Liver (tissue), 8 donors: ENCODE measurements at regions not wholly inside any gene's neighbourhood (a gene's known extent, or its start where the extent isn't known, plus 50 kb on each side); places are given as distances from the start of the nearest gene placed in this dataset.

ENCODE experiments used
- DNase-seq: peaks from one replicate; pipeline ENCODE4 v3.0.0-alpha.2; 2017; ENCODE audit warnings: low spot score
- H3K27ac ChIP-seq, 2 donors: one replicate each; pipeline ENCODE4 v1.7.0; 2013; ENCODE audit warnings: inconsistent platforms in 2 of 2, low read length in 2 of 2, control low read depth in 1 of 2, low read depth in 1 of 2, mild to moderate bottlenecking in 1 of 2
- H3K27me3 ChIP-seq, 4 donors: one replicate each; pipeline versions ENCODE4 v1.6.1 to v1.7.0; 2013; ENCODE audit warnings: low read length in 3 of 4, inconsistent platforms in 1 of 4, mild to moderate bottlenecking in 1 of 4, moderate library complexity in 1 of 4; ENCODE audit not compliant: control insufficient read depth in 4 of 4, insufficient read depth in 4 of 4
- H3K36me3 ChIP-seq, 4 donors: one replicate each; pipeline versions ENCODE4 v1.6.1 to v1.7.0; 2013; ENCODE audit warnings: low read length in 3 of 4, mild to moderate bottlenecking in 3 of 4, low read depth in 1 of 4, moderate library complexity in 1 of 4; ENCODE audit not compliant: control insufficient read depth in 4 of 4, insufficient read depth in 3 of 4
- H3K4me1 ChIP-seq, 4 donors: one replicate each; pipeline versions ENCODE4 v1.6.1 to v1.7.0; 2013; ENCODE audit warnings: low read length in 3 of 4, mild to moderate bottlenecking in 3 of 4, moderate library complexity in 1 of 4; ENCODE audit not compliant: control insufficient read depth in 4 of 4, insufficient read depth in 4 of 4
- H3K4me3 ChIP-seq, 3 donors: one replicate each; pipeline versions ENCODE4 v1.6.1 to v1.7.0; 2013; ENCODE audit warnings: low read length in 3 of 3, control low read depth in 1 of 3, low read depth in 1 of 3, mild to moderate bottlenecking in 1 of 3
- H3K9ac ChIP-seq, 2 donors: one replicate each; pipeline ENCODE4 v1.7.0; 2013; ENCODE audit warnings: low read length in 2 of 2, mild to moderate bottlenecking in 2 of 2, moderate library complexity in 2 of 2, control low read depth in 1 of 2, low read depth in 1 of 2
- H3K9me3 ChIP-seq, 4 donors: one replicate each; pipeline versions ENCODE4 v1.6.1 to v1.7.0; 2013; ENCODE audit warnings: low read length in 3 of 4; ENCODE audit not compliant: control insufficient read depth in 4 of 4
- ATF3 ChIP-seq: IDR thresholded peaks from 2 replicates; pipeline ENCODE4 v1.6.1; 2016; ENCODE audit warnings: antibody characterized with exemption
- CTCF ChIP-seq: fragments of 150-350 bp; IDR thresholded peaks from 2 replicates; pipeline ENCODE4 v1.5.1; 2017; ENCODE audit warnings: improper control_type of control experiment, low read depth, low read length; ENCODE audit not compliant: missing input control
- EGR1 ChIP-seq, 2 donors: IDR thresholded peaks; 2 replicates each; pipeline ENCODE4 v1.6.1; 2016 to 2018; ENCODE audit warnings: antibody characterized with exemption in 2 of 2, low read depth in 2 of 2
- FOXA1 ChIP-seq: IDR thresholded peaks from 2 replicates; pipeline ENCODE4 v1.6.1; 2016; ENCODE audit warnings: antibody characterized with exemption
- FOXA2 ChIP-seq: IDR thresholded peaks from 2 replicates; pipeline ENCODE4 v1.6.1; 2016; ENCODE audit warnings: antibody characterized with exemption
- GABPA ChIP-seq, 2 donors: IDR thresholded peaks in 1 of 2; conservative IDR thresholded peaks in 1 of 2; 2 replicates each; pipeline ENCODE4 v1.6.1; 2016; ENCODE audit warnings: antibody characterized with exemption in 2 of 2, mild to moderate bottlenecking in 1 of 2, moderate library complexity in 1 of 2
- HNF4G ChIP-seq: IDR thresholded peaks from 2 replicates; pipeline ENCODE4 v1.6.1; 2016; ENCODE audit warnings: antibody characterized with exemption
- JUND ChIP-seq, 2 donors: IDR thresholded peaks; 2 replicates each; pipeline ENCODE4 v1.6.1; 2016; ENCODE audit warnings: antibody characterized with exemption in 2 of 2
- NR2F2 ChIP-seq: IDR thresholded peaks from 2 replicates; pipeline ENCODE4 v1.6.1; 2016; ENCODE audit warnings: antibody characterized with exemption
- RAD21 ChIP-seq, 2 donors: IDR thresholded peaks; 2 replicates each; pipeline ENCODE4 v1.6.1; 2016; ENCODE audit warnings: antibody characterized with exemption in 2 of 2, mild to moderate bottlenecking in 2 of 2
- RXRA ChIP-seq, 2 donors: IDR thresholded peaks; 2 replicates each; pipeline ENCODE4 v1.6.1; 2017 to 2018; ENCODE audit warnings: antibody characterized with exemption in 2 of 2, mild to moderate bottlenecking in 1 of 2
- SP1 ChIP-seq: IDR thresholded peaks from 2 replicates; pipeline ENCODE4 v1.6.1; 2018; ENCODE audit warnings: antibody characterized with exemption, mild to moderate bottlenecking
- TAF1 ChIP-seq: conservative IDR thresholded peaks from 2 replicates; pipeline ENCODE4 v1.6.1; 2016; ENCODE audit warnings: antibody characterized with exemption, mild to moderate bottlenecking
- YY1 ChIP-seq: IDR thresholded peaks from 2 replicates; pipeline ENCODE4 v1.6.1; 2016; ENCODE audit warnings: antibody characterized with exemption, mild to moderate bottlenecking
- ZBTB33 ChIP-seq: IDR thresholded peaks from 2 replicates; pipeline ENCODE4 v1.6.1; 2016; ENCODE audit warnings: antibody characterized with exemption
- WGBS: extraction: QIAGEN DNeasy Blood & Tissue Kit; methylation state at CpG from one replicate; pipeline ENCODE4 v1.1.7; 2013; 5-methylcytosine and 5-hydroxymethylcytosine counted together
- donor health status: healthy.
- donor health status: healthy.
- donor health status: healthy.
- donor health status: healthy.
- donor health status: healthy.

GRCh38 chr1:191026828-191027227 lies 549.2 kb upstream of the BRINP3 start:
- H3K9me3 ChIP-seq, result no peaks in the 10 kb centered on the region
- no peak overlapping the region for H3K9ac ChIP-seq
- WGBS, result 71% methylated on average over 5 of the region's 5 CpGs

GRCh38 chr1:191034132-191034531 lies 556.5 kb upstream of the BRINP3 start:
- H3K9ac ChIP-seq, result no peak overlapping the region
- no peak for TF ChIP-seq YY1
- TF ChIP-seq FOXA2, result no peak
- no peak for TF ChIP-seq HNF4G
- TF ChIP-seq EGR1 (IDR thresholded peaks at IDR 0.05; ENCODE audit: low read depth in 2 of 2), result no peak
- no peak for TF ChIP-seq ATF3
- no peak for TF ChIP-seq NR2F2
- TF ChIP-seq JUND (IDR thresholded peaks at IDR 0.05), result no peak
- no peak for TF ChIP-seq ZBTB33
- H3K9me3 ChIP-seq, result no peaks in the 10 kb centered on the region
- WGBS, result 71% methylated on average over 2 of the region's 2 CpGs
- no peaks in the 10 kb centered on the region for H3K36me3 ChIP-seq
- H3K27me3 ChIP-seq, result no peaks in the 10 kb centered on the region
- no peak for DNase-seq
- H3K4me1 ChIP-seq, result no peaks in the 10 kb centered on the region
- H3K4me3 ChIP-seq, result no peak overlapping the region
- H3K27ac ChIP-seq, result no peak overlapping the region

More at GRCh38 chr1:191026828-191027227, 549.2 kb upstream of the BRINP3 start:
- Histone ChIP-seq H3K27ac (no peak overlapping the region), H3K4me3 (no peak overlapping the region), H3K27me3 (no peaks in the 10 kb centered on the region), H3K4me1 (no peaks in the 10 kb centered on the region), H3K36me3 (no peaks in the 10 kb centered on the region)
- TF ChIP-seq GABPA (IDR thresholded peaks at IDR 0.05 in 1 of 2, conservative IDR thresholded peaks at IDR 0.05 in 1 of 2) (no peak), SP1 (no peak), CTCF (no peak), YY1 (no peak), FOXA1 (no peak), RXRA (IDR thresholded peaks at IDR 0.05) (no peak), FOXA2 (no peak), JUND (IDR thresholded peaks at IDR 0.05) (no peak), HNF4G (no peak), TAF1 (no peak), NR2F2 (no peak), RAD21 (IDR thresholded peaks at IDR 0.05) (no peak), ZBTB33 (no peak)
- no peak for DNase-seq
